ENCODE measurements at regions not wholly inside any gene's neighbourhood (a gene's known extent, or its start where the extent isn't known, plus 50 kb on each side); places are given as distances from the start of the nearest gene placed in this dataset.

DNA sequence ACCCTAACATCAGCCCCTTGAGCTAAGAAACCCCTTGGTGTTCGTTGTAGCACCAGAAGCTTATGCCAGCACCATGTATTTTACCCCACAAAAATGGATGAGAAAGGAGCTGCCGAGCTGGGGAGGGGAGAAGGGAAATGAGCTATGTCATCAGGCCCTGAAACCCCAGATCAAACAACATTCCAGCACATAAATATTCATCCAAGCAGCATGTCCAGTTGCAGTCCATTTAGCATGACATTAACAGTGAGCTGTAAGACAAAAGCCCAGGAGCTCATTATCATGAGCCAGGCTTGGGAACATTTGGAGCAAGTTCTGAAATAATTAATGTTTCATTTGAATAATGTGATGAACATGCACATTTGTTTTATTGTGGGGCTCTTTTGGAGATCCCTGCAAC is 630.1 kb upstream of the TMEM132C start:
- Mint-ChIP-seq H3K4me1 (no peaks in the 10 kb centered on the region), H3K4me3 (no peak overlapping the region), H3K27ac (no peak overlapping the region), H3K9me3 (ENCODE audit: insufficient read depth) (no peaks in the 10 kb centered on the region), H3K27me3 (no peaks in the 10 kb centered on the region)
- H3K4me2 ChIP-seq (replicated peaks; ENCODE audit: low read depth, low read length, poor library complexity, severe bottlenecking), result no peak overlapping the region
- H3K27ac ChIP-seq (ENCODE audit: low read length in 2 of 2), result no peak overlapping the region
- no peaks in the 10 kb centered on the region for H3K27me3 ChIP-seq (replicated peaks in 1 of 4; ENCODE audit: control extremely low read depth in 1 of 4, control insufficient read depth in 3 of 4, insufficient read depth in 4 of 4, low read length in 3 of 4)
- no peaks in the 10 kb centered on the region for H3K36me3 ChIP-seq (replicated peaks in 1 of 2; ENCODE audit: control extremely low read depth in 1 of 2, control insufficient read depth in 1 of 2, extremely low read depth in 1 of 2, insufficient read depth in 2 of 2, low read length in 1 of 2)
- no peak overlapping the region for H3K9ac ChIP-seq (ENCODE audit: low read length)
- no peak for TF ChIP-seq EZH2 (IDR thresholded peaks at IDR 0.05; ENCODE audit: borderline replicate concordance, insufficient read depth, low read depth, low read length, poor library complexity, severe bottlenecking)
- TF ChIP-seq, protein P1, sequence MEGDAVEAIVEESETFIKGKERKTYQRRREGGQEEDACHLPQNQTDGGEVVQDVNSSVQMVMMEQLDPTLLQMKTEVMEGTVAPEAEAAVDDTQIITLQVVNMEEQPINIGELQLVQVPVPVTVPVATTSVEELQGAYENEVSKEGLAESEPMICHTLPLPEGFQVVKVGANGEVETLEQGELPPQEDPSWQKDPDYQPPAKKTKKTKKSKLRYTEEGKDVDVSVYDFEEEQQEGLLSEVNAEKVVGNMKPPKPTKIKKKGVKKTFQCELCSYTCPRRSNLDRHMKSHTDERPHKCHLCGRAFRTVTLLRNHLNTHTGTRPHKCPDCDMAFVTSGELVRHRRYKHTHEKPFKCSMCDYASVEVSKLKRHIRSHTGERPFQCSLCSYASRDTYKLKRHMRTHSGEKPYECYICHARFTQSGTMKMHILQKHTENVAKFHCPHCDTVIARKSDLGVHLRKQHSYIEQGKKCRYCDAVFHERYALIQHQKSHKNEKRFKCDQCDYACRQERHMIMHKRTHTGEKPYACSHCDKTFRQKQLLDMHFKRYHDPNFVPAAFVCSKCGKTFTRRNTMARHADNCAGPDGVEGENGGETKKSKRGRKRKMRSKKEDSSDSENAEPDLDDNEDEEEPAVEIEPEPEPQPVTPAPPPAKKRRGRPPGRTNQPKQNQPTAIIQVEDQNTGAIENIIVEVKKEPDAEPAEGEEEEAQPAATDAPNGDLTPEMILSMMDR (IDR thresholded peaks at IDR 0.05), result no peak
- H3K9me3 ChIP-seq (ENCODE audit: control extremely low read depth in 1 of 3, control insufficient read depth in 2 of 3, insufficient read depth in 1 of 3, low read length in 2 of 3), result no peaks in the 10 kb centered on the region
- no peaks in the 10 kb centered on the region for H3K79me2 ChIP-seq (ENCODE audit: control insufficient read depth, insufficient read depth, low read length)
- WGBS (ENCODE audit: insufficient coverage), result no CpG with 5 or more reads among the region's 2 CpGs
- CTCF ChIA-PET, result no interaction called here
- H2AFZ ChIP-seq (ENCODE audit: insufficient read depth, low read depth, low read length, poor library complexity, severe bottlenecking), result no peak overlapping the region
- intact Hi-C loops (cut with micrococcal nuclease), result no loop called here
- POLR2A ChIA-PET, result no interaction called here
- no peak overlapping the region for H3K4me3 ChIP-seq (ENCODE audit: control extremely low read depth in 1 of 5, extremely low read depth in 1 of 5, insufficient read depth in 1 of 5, low read depth in 2 of 5, low read length in 4 of 5)
- ATAC-seq (ENCODE audit: low read depth) (no peak), DNase-seq (no peak)
- H4K20me1 ChIP-seq (ENCODE audit: control insufficient read depth, insufficient read depth, low read length, poor library complexity, severe bottlenecking), result no peaks in the 10 kb centered on the region
- H3K4me1 ChIP-seq (ENCODE audit: control insufficient read depth in 2 of 2, insufficient read depth in 2 of 2, low read length in 2 of 2), result no peaks in the 10 kb centered on the region

DNA sequence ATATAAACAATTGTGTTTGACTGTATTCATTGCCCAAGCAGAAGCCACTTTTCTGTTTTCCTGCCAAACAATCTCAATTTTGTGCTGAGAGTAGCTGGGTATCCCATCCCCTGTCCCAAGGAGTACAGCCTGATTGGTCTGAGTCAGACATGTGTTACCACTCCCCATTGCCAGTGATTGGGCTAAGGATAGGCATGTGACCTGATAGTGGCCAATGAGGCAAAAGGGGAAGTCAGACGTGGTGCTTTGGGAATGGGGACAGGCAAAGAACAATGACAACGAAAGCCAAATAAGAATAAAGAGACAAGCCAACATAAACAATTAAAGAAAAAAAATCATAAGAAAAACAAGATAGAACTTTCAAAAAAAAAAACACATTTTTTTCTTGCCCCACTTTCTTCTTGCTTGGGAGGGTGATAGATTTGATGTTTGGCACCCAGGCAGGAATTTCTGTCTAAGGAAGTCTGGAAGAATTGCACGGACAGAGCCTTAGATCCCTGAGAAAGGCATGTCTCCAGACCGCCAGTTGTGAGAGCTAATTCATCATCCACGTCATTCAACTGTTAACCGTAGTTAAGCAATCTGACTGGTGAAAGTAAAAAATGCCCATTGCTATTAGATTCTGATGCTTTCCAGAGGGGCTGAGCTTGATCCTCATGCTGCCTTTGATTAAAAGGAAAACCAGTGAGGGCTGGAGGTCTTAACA is 626.6 kb upstream of the TMEM132C start:
- Mint-ChIP-seq H3K27ac (no peak overlapping the region), H3K4me3 (no peak overlapping the region), H3K27me3 (no peaks in the 10 kb centered on the region), H3K9me3 (ENCODE audit: insufficient read depth) (no peaks in the 10 kb centered on the region), H3K4me1 (no peaks in the 10 kb centered on the region)
- no peak for ATAC-seq (ENCODE audit: low read depth)
- intact Hi-C loops (cut with micrococcal nuclease), result no loop called here
- Histone ChIP-seq H3K9me3 (ENCODE audit: control extremely low read depth in 1 of 3, control insufficient read depth in 2 of 3, insufficient read depth in 1 of 3, low read length in 2 of 3) (peaks cover 0 to 4% (median 0%) of the 10 kb centered on the region in 3 donors), H3K36me3 (replicated peaks in 1 of 2; ENCODE audit: control extremely low read depth in 1 of 2, control insufficient read depth in 1 of 2, extremely low read depth in 1 of 2, insufficient read depth in 2 of 2, low read length in 1 of 2) (no peaks in the 10 kb centered on the region), H3K4me3 (ENCODE audit: control extremely low read depth in 1 of 5, extremely low read depth in 1 of 5, insufficient read depth in 1 of 5, low read depth in 2 of 5, low read length in 4 of 5) (no peak overlapping the region), H3K27ac (ENCODE audit: low read length in 2 of 2) (no peak overlapping the region), H3K9ac (ENCODE audit: low read length) (no peak overlapping the region), H3K4me1 (ENCODE audit: control insufficient read depth in 2 of 2, insufficient read depth in 2 of 2, low read length in 2 of 2) (no peaks in the 10 kb centered on the region), H3K79me2 (ENCODE audit: control insufficient read depth, insufficient read depth, low read length) (no peaks in the 10 kb centered on the region), H4K20me1 (ENCODE audit: control insufficient read depth, insufficient read depth, low read length, poor library complexity, severe bottlenecking) (no peaks in the 10 kb centered on the region), H3K27me3 (replicated peaks in 1 of 4; ENCODE audit: control extremely low read depth in 1 of 4, control insufficient read depth in 3 of 4, insufficient read depth in 4 of 4, low read length in 3 of 4) (no peaks in the 10 kb centered on the region), H2AFZ (ENCODE audit: insufficient read depth, low read depth, low read length, poor library complexity, severe bottlenecking) (no peak overlapping the region), H3K4me2 (replicated peaks; ENCODE audit: low read depth, low read length, poor library complexity, severe bottlenecking) (no peak overlapping the region)
- ChIA-PET POLR2A (no interaction called here), CTCF (no interaction called here)
- WGBS (ENCODE audit: insufficient coverage), result 97% methylated on average over 4 of the region's 6 CpGs
- TF ChIP-seq, protein P1 (IDR thresholded peaks at IDR 0.05), result no peak
- TF ChIP-seq EZH2 (IDR thresholded peaks at IDR 0.05; ENCODE audit: borderline replicate concordance, insufficient read depth, low read depth, low read length, poor library complexity, severe bottlenecking), result no peak
- DNase-seq, result no peak

All from B cell (primary cell).